ENCODE measurements at regions not wholly inside any gene's neighbourhood (a gene's known extent, or its start where the extent isn't known, plus 50 kb on each side); places are given as distances from the start of the nearest gene placed in this dataset.

- TF ChIP-seq CTCF (conservative IDR thresholded peaks at IDR 0.05; ENCODE audit: low read depth, low read length) = no peak
- TF ChIP-seq EZH2 (IDR thresholded peaks at IDR 0.05; ENCODE audit: borderline replicate concordance, low read depth, low read length, poor library complexity, severe bottlenecking) = no peak
Observed at GRCh38 chr18:60596928-60597327, 224.4 kb upstream of the MC4R start.

Data from A673 (cell line).